IMR-90 (cell line): ENCODE measurements at regions not wholly inside any gene's neighbourhood (a gene's known extent, or its start where the extent isn't known, plus 50 kb on each side); places are given as distances from the start of the nearest gene placed in this dataset.

Source experiments
- ATAC-seq: fragments of 200-7000 bp; cut with Tn5 transposase; 2 replicates; pipeline ENCODE4 v1.9.1; 2020; ENCODE audit warnings: low read depth, mild to moderate bottlenecking, moderate library complexity
- BruUV-seq: library from RNA; stranded (reverse); fragments of 400-500 nt; replicated peaks from 2 replicates; lab custom pipeline; 2021; lab: Mats Ljungman, UMichigan
- CTCF ChIA-PET: fragments of 300-600 bp; formaldehyde crosslinking; extraction: SDS; loops from one replicate; lab custom pipeline; 2021; ENCODE audit warnings: antibody characterized with exemption; lab: Yijun Ruan, JAX
- POLR2A ChIA-PET: fragments of 300-600 bp; sonication (Branson Sonifier 250); formaldehyde crosslinking; loops from one replicate; lab custom pipeline; 2022; ENCODE audit warnings: antibody characterized with exemption; ENCODE audit not compliant: unreplicated experiment; lab: Charles Lee
- DNase-seq: peaks from one replicate; pipeline ENCODE4 v3.0.0; 2013
- H2AFZ ChIP-seq: replicated peaks from 2 replicates; pipeline ENCODE3; 2013; ENCODE audit warnings: low read length, mild to moderate bottlenecking; ENCODE audit not compliant: poor library complexity
- H2AK5ac ChIP-seq: 2 replicates; pipeline ENCODE4 v1.6.1; 2013; ENCODE audit warnings: low read depth, low read length, inconsistent platforms
- H2AK9ac ChIP-seq: replicated peaks from 2 replicates; pipeline ENCODE3; 2013; ENCODE audit warnings: mild to moderate bottlenecking, low read depth, low read length, moderate library complexity; ENCODE audit not compliant: poor library complexity
- H2BK120ac ChIP-seq: 2 replicates; pipeline ENCODE4 v1.6.1; 2013; ENCODE audit warnings: low read depth, low read length, inconsistent platforms
- H2BK15ac ChIP-seq: 3 replicates; pipeline ENCODE4 v1.6.1; 2013; ENCODE audit warnings: low read depth, low read length, inconsistent platforms
- H2BK20ac ChIP-seq: 2 replicates; pipeline ENCODE4 v1.6.1; 2013; ENCODE audit warnings: low read depth, mild to moderate bottlenecking, inconsistent platforms, low read length, moderate library complexity
- H2BK5ac ChIP-seq: 2 replicates; pipeline ENCODE4 v1.6.1; 2013; ENCODE audit warnings: mild to moderate bottlenecking, low read depth, low read length, inconsistent platforms; ENCODE audit not compliant: poor library complexity, severe bottlenecking
- H3K14ac ChIP-seq: replicated peaks from 2 replicates; pipeline ENCODE4 v1.6.1; 2013; ENCODE audit warnings: low read depth, low read length, inconsistent platforms
- H3K18ac ChIP-seq: 2 replicates; pipeline ENCODE4 v1.6.1; 2013; ENCODE audit warnings: low read depth, low read length, control low read depth
- H3K23ac ChIP-seq: 2 replicates; pipeline ENCODE4 v1.6.1; 2013; ENCODE audit warnings: low read depth, low read length, inconsistent platforms
- H3K27ac ChIP-seq: 2 replicates; pipeline ENCODE4 v1.5.1; 2013; ENCODE audit warnings: mild to moderate bottlenecking, control low read depth, low read length; ENCODE audit not compliant: insufficient read depth
- H3K27me3 ChIP-seq: 2 replicates; pipeline ENCODE4 v1.6.1; 2013; ENCODE audit warnings: low read length; ENCODE audit not compliant: control insufficient read depth, insufficient read depth
- H3K36me3 ChIP-seq: 2 replicates; pipeline ENCODE4 v1.6.1; 2013; ENCODE audit warnings: low read length, mixed read lengths; ENCODE audit not compliant: control insufficient read depth, insufficient read depth
- H3K4ac ChIP-seq: 2 replicates; pipeline ENCODE4 v1.6.1; 2013; ENCODE audit warnings: low read depth, low read length, inconsistent platforms
- H3K4me1 ChIP-seq: 2 replicates; pipeline ENCODE4 v1.6.1; 2013; ENCODE audit warnings: low read length, mixed read lengths; ENCODE audit not compliant: control insufficient read depth, insufficient read depth
- H3K4me2 ChIP-seq: 2 replicates; pipeline ENCODE4 v1.6.1; 2013; ENCODE audit warnings: low read depth, mild to moderate bottlenecking, control low read depth, low read length, moderate library complexity
- H3K4me3 ChIP-seq: 2 replicates; pipeline ENCODE4 v1.5.1; 2013; ENCODE audit warnings: low read depth, mild to moderate bottlenecking, control low read depth, low read length, moderate library complexity; ENCODE audit not compliant: insufficient read depth
- H3K56ac ChIP-seq: 2 replicates; pipeline ENCODE4 v1.6.1; 2013; ENCODE audit warnings: low read length, inconsistent platforms; ENCODE audit not compliant: insufficient read depth; ENCODE audit errors: extremely low read depth
- H3K79me1 ChIP-seq, 2 experiments: 2 replicates each; pipeline ENCODE4 v1.6.1; 2013; ENCODE audit warnings: low read length in 2 of 2, inconsistent platforms in 1 of 2, low read depth in 1 of 2
- H3K9ac ChIP-seq: 2 replicates; pipeline ENCODE4 v1.6.1; 2013; ENCODE audit warnings: low read depth, low read length, control low read depth
- H3K9me1 ChIP-seq: 2 replicates; pipeline ENCODE4 v1.6.1; 2013; ENCODE audit warnings: low read length, inconsistent platforms; ENCODE audit not compliant: insufficient read depth
- H3K9me3 ChIP-seq: 2 replicates; pipeline ENCODE4 v1.6.1; 2013; ENCODE audit warnings: low read length; ENCODE audit not compliant: control insufficient read depth, insufficient read depth
- H4K20me1 ChIP-seq: 2 replicates; pipeline ENCODE4 v1.6.1; 2013; ENCODE audit warnings: low read length, inconsistent platforms; ENCODE audit not compliant: insufficient read depth
- H4K5ac ChIP-seq: 2 replicates; pipeline ENCODE4 v1.6.1; 2013; ENCODE audit warnings: mild to moderate bottlenecking, low read depth, low read length, control low read depth
- H4K8ac ChIP-seq, 2 experiments: 2 replicates each; pipeline ENCODE4 v1.6.1; 2013; ENCODE audit warnings: low read depth in 2 of 2, low read length in 2 of 2, control low read depth in 1 of 2, inconsistent platforms in 1 of 2
- H4K91ac ChIP-seq: 2 replicates; pipeline ENCODE4 v1.6.1; 2013; ENCODE audit warnings: low read depth, low read length, inconsistent platforms; ENCODE audit not compliant: insufficient read depth
- CEBPB ChIP-seq: IDR thresholded peaks from 2 replicates; pipeline ENCODE4 v1.6.1; 2012; ENCODE audit warnings: low read depth, low read length, improper control_type of control experiment
- FOS ChIP-seq: fragments of 150-350 bp; IDR thresholded peaks from 2 replicates; pipeline ENCODE4 v1.6.1; 2016; ENCODE audit warnings: low read depth, low read length
- MAFK ChIP-seq: IDR thresholded peaks from 2 replicates; pipeline ENCODE4 v1.6.1; 2012; ENCODE audit warnings: low read depth, low read length, improper control_type of control experiment
- NFE2L2 ChIP-seq: fragments of 150-350 bp; IDR thresholded peaks from 2 replicates; pipeline ENCODE4 v1.6.1; 2016; ENCODE audit warnings: low read depth, mild to moderate bottlenecking, low read length
- RAD21 ChIP-seq: IDR thresholded peaks from 2 replicates; pipeline ENCODE4 v1.6.1; 2012; ENCODE audit warnings: low read length, improper control_type of control experiment
- RFX5 ChIP-seq: IDR thresholded peaks from 2 replicates; pipeline ENCODE4 v1.8.0; 2012; ENCODE audit warnings: low read depth, mild to moderate bottlenecking, low read length, moderate library complexity
- WGBS, 2 experiments: methylation state at CpG; one replicate each; pipeline versions ENCODE4 v1.1.5 to v1.1.7; 2013; ENCODE audit warnings: missing lambda C conversion rate in 2 of 2; ENCODE audit not compliant: insufficient read length in 1 of 2; ENCODE audit errors: extremely low coverage in 2 of 2; 5-methylcytosine and 5-hydroxymethylcytosine counted together
- dilution Hi-C: fragments of 300-500 bp; cut with HindIII; formaldehyde crosslinking; loops from one replicate; pipeline ENCODE4 v1.14.3; 2018; ENCODE audit warnings: low sequenced_read_pairs; ENCODE audit not compliant: unreplicated experiment
- in situ Hi-C: fragments of 300-500 bp; cut with MboI; formaldehyde crosslinking; loops from 3 replicates; pipeline ENCODE4 v1.14.3; 2019; ENCODE audit warnings: low sequenced_read_pairs, inconsistent platforms, mixed read lengths
- intact Hi-C: fragments of 100-400 bp; cut with micrococcal nuclease; formaldehyde crosslinking; loops from 2 replicates; pipeline ENCODE4 v1.10.0; 2022
- TF ChIP-seq, protein P1 (sequence below): conservative IDR thresholded peaks from 2 replicates; pipeline ENCODE4 v1.5.1; 2012; ENCODE audit warnings: mild to moderate bottlenecking, low read depth, low read length, improper control_type of control experiment
- TF ChIP-seq, protein P2 (sequence below): fragments of 150-350 bp; IDR thresholded peaks from 2 replicates; pipeline ENCODE4 v1.6.1; 2017; ENCODE audit warnings: mild to moderate bottlenecking, antibody characterized with exemption, low read length, low read depth

GRCh38 chr2:184498936-184499335, 99.4 kb upstream of the ZNF804A start:
- Histone ChIP-seq H3K4me1 (no peaks in the 10 kb centered on the region), H3K9ac (no peak overlapping the region), H2AK9ac (no peak overlapping the region), H4K5ac (no peak overlapping the region), H2AK5ac (no peak overlapping the region), H4K20me1 (no peaks in the 10 kb centered on the region), H3K56ac (no peak overlapping the region), H3K23ac (no peak overlapping the region), H3K36me3 (no peaks in the 10 kb centered on the region), H2BK120ac (no peak overlapping the region), H3K18ac (no peak overlapping the region), H2BK20ac (no peak overlapping the region), H3K27ac (no peak overlapping the region), H3K9me3 (no peaks in the 10 kb centered on the region), H3K4ac (no peak overlapping the region), H3K4me2 (no peak overlapping the region), H2AFZ (no peak overlapping the region), H2BK5ac (no peak overlapping the region), H4K91ac (no peak overlapping the region), H3K4me3 (no peak overlapping the region), H2BK15ac (no peak overlapping the region), H4K8ac (no peak overlapping the region), H3K14ac (no peak overlapping the region), H3K79me1 (no peaks in the 10 kb centered on the region), H3K27me3 (no peaks in the 10 kb centered on the region), H3K9me1 (no peaks in the 10 kb centered on the region)
- in situ Hi-C loops (no loop called here), dilution Hi-C loops (no loop called here), intact Hi-C loops (no loop called here)
- DNase-seq (no peak), ATAC-seq (no peak)
- ChIA-PET POLR2A (no interaction called here), CTCF (no interaction called here)
- BruUV-seq, result no TSS peak
- no CpG with 5 or more reads among the region's 2 CpGs for whole genome bisulfite sequencing, 2 experiments
- TF ChIP-seq, protein P1, sequence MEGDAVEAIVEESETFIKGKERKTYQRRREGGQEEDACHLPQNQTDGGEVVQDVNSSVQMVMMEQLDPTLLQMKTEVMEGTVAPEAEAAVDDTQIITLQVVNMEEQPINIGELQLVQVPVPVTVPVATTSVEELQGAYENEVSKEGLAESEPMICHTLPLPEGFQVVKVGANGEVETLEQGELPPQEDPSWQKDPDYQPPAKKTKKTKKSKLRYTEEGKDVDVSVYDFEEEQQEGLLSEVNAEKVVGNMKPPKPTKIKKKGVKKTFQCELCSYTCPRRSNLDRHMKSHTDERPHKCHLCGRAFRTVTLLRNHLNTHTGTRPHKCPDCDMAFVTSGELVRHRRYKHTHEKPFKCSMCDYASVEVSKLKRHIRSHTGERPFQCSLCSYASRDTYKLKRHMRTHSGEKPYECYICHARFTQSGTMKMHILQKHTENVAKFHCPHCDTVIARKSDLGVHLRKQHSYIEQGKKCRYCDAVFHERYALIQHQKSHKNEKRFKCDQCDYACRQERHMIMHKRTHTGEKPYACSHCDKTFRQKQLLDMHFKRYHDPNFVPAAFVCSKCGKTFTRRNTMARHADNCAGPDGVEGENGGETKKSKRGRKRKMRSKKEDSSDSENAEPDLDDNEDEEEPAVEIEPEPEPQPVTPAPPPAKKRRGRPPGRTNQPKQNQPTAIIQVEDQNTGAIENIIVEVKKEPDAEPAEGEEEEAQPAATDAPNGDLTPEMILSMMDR, result no peak
- TF ChIP-seq FOS (no peak), RFX5 (no peak), RAD21 (no peak), NFE2L2 (no peak), CEBPB (peak; percentile 41), MAFK (no peak)
- TF ChIP-seq, protein P2, sequence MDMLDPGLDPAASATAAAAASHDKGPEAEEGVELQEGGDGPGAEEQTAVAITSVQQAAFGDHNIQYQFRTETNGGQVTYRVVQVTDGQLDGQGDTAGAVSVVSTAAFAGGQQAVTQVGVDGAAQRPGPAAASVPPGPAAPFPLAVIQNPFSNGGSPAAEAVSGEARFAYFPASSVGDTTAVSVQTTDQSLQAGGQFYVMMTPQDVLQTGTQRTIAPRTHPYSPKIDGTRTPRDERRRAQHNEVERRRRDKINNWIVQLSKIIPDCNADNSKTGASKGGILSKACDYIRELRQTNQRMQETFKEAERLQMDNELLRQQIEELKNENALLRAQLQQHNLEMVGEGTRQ, result no peak
